ENCODE measurements at regions not wholly inside any gene's neighbourhood (a gene's known extent, or its start where the extent isn't known, plus 50 kb on each side); places are given as distances from the start of the nearest gene placed in this dataset.

DNA sequence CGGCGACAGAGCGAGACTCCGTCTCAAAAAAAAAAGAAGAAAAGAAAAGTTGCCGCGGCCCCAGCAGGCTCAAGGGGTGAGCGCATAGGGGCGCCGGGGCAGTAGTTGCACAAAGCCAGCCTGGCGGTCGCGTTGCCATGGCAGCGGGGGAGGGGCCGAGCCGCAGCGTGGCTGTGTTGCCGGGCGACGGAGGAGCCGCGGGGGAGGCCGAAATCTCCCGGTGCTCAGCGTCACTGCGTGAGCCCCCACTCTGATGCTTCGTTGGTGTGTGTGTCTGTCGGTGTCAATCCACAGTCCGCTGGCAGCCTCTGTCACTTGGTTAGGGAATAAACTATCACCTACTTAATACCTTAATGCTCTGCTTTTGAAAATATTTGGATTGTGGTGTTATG is 82.9 kb upstream of the C1QTNF9B start:
- Histone ChIP-seq H3K36me3 (ENCODE audit: control insufficient read depth in 3 of 3, insufficient read depth in 3 of 3, low read length in 3 of 3) (no peaks in the 10 kb centered on the region), H3K9ac (ENCODE audit: low read depth in 1 of 3, low read length in 3 of 3) (peak overlapping the region; percentile 40 to 65 (median 59)), H3K4me1 (ENCODE audit: control insufficient read depth in 3 of 3, insufficient read depth in 3 of 3, low read length in 3 of 3) (peaks cover 3 to 13% (median 12%) of the 10 kb centered on the region in 3 donors), H3K9me3 (ENCODE audit: control insufficient read depth in 3 of 3, low read length in 3 of 3) (no peaks in the 10 kb centered on the region), H3K4me3 (ENCODE audit: low read length in 3 of 3) (peak overlapping the region; percentile 68 to 81 (median 73)), H3K27me3 (ENCODE audit: control insufficient read depth in 3 of 3, insufficient read depth in 3 of 3, low read length in 3 of 3) (peaks cover 3 to 24% (median 24%) of the 10 kb centered on the region in 3 donors), H3K27ac (ENCODE audit: low read depth, low read length) (peak overlapping the region; percentile 64)

DNA sequence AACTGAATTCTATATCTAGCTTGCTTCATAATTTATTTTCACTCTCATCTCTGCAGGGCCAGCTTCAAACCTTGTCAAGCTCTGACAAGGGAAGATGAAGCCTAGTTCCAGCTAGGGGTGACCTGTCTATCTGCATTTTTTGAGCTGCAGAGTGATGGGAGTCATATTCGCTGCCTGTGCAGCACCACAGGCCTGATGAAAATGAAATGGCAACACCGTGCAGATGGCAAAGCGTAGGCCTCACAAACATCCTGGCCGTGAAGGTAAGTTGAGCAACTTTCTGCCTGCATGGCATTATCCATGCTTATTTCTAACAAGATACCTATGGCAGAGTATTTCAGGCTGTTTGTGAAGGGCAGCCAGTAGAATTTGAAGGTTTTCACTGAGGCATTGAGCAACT is 86.4 kb upstream of the C1QTNF9B start:
- Histone ChIP-seq H3K36me3 (ENCODE audit: control insufficient read depth in 3 of 3, insufficient read depth in 3 of 3, low read length in 3 of 3) (no peaks in the 10 kb centered on the region), H3K4me3 (ENCODE audit: low read length in 3 of 3) (no peak overlapping the region), H3K4me1 (ENCODE audit: control insufficient read depth in 3 of 3, insufficient read depth in 3 of 3, low read length in 3 of 3) (peaks cover 6 to 19% (median 13%) of the 10 kb centered on the region in 3 donors), H3K27me3 (ENCODE audit: control insufficient read depth in 3 of 3, insufficient read depth in 3 of 3, low read length in 3 of 3) (peaks cover 3 to 25% (median 23%) of the 10 kb centered on the region in 3 donors), H3K9ac (ENCODE audit: low read depth in 1 of 3, low read length in 3 of 3) (no peak overlapping the region), H3K27ac (ENCODE audit: low read depth, low read length) (no peak overlapping the region), H3K9me3 (ENCODE audit: control insufficient read depth in 3 of 3, low read length in 3 of 3) (no peaks in the 10 kb centered on the region)

DNA sequence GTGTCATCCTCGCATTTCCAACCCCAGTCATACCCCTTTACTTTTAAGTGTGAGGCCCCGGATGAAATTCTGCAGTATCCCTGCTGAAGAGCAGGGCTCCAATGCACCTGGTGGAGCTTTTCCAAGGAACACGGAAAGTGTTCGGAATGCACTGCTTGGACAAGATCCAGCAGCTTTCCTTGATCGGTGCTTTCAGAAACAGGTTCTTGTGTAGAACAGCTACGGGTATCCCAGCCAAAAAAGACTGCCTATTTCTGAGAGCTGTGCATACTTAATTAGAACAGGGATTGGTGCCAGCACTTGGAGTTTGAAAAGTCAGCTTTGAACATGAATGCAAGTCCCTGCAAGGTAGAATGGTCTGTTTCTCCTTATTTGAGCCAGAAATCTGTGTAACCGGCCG is 87.2 kb upstream of the C1QTNF9B start:
- no peak overlapping the region for H3K27ac ChIP-seq (ENCODE audit: low read depth, low read length)
- peaks cover 3 to 17% (median 16%) of the 10 kb centered on the region in 3 donors for H3K27me3 ChIP-seq (ENCODE audit: control insufficient read depth in 3 of 3, insufficient read depth in 3 of 3, low read length in 3 of 3)
- H3K4me3 ChIP-seq (ENCODE audit: low read length in 3 of 3), result no peak overlapping the region
- H3K9me3 ChIP-seq (ENCODE audit: control insufficient read depth in 3 of 3, low read length in 3 of 3), result no peaks in the 10 kb centered on the region
- no peaks in the 10 kb centered on the region for H3K36me3 ChIP-seq (ENCODE audit: control insufficient read depth in 3 of 3, insufficient read depth in 3 of 3, low read length in 3 of 3)
- H3K9ac ChIP-seq (ENCODE audit: low read depth in 1 of 3, low read length in 3 of 3), result no peak overlapping the region
- H3K4me1 ChIP-seq (ENCODE audit: control insufficient read depth in 3 of 3, insufficient read depth in 3 of 3, low read length in 3 of 3), result peaks cover 6 to 14% (median 8%) of the 10 kb centered on the region in 3 donors

DNA sequence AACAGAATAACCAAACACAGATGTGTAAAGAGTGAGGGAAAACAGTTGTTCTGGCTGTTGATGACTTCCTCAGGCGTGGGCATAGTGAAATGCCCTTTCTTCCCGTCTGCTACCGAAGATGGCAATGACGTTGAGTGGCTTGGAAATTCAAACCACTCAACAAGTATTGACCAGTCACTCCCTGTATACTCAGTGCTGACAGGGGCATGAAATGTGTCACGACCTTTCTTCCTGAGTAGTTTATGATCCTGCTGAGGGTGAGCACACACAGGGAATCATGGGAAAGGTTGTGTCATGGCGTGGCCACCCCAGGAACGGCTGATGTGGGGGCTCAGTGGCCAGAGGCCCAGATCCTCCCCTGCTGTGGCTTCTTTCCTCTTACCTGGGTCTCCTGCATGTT is 87.8 kb upstream of the C1QTNF9B start:
- Histone ChIP-seq H3K36me3 (ENCODE audit: control insufficient read depth in 3 of 3, insufficient read depth in 3 of 3, low read length in 3 of 3) (no peaks in the 10 kb centered on the region), H3K9me3 (ENCODE audit: control insufficient read depth in 3 of 3, low read length in 3 of 3) (no peaks in the 10 kb centered on the region), H3K4me3 (ENCODE audit: low read length in 3 of 3) (no peak overlapping the region), H3K4me1 (ENCODE audit: control insufficient read depth in 3 of 3, insufficient read depth in 3 of 3, low read length in 3 of 3) (peaks cover 3 to 9% (median 3%) of the 10 kb centered on the region in 3 donors), H3K9ac (ENCODE audit: low read depth in 1 of 3, low read length in 3 of 3) (no peak overlapping the region), H3K27ac (ENCODE audit: low read depth, low read length) (no peak overlapping the region), H3K27me3 (ENCODE audit: control insufficient read depth in 3 of 3, insufficient read depth in 3 of 3, low read length in 3 of 3) (peaks cover 6 to 12% (median 12%) of the 10 kb centered on the region in 3 donors)

DNA sequence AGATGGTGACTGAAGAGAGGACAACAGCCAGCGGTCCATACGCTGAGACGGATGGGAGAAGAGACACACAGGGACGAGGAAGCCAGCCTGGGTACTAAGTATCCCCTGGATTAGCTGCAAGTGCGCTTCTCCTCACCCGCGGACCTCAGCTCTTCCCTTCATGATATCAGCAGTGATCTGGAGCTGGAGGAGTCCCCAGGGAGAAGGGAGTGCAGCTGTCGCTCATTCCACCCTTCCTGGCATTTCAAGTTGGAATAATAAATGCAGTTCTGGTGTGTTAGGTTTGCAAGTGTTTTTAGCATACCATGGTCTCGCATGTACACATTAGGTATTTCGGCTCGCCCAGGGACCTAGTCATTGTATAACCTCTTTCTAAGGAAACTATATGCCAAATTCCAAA is 88.5 kb upstream of the C1QTNF9B start:
- Histone ChIP-seq H3K36me3 (ENCODE audit: control insufficient read depth in 3 of 3, insufficient read depth in 3 of 3, low read length in 3 of 3) (no peaks in the 10 kb centered on the region), H3K9ac (ENCODE audit: low read depth in 1 of 3, low read length in 3 of 3) (no peak overlapping the region), H3K4me1 (ENCODE audit: control insufficient read depth in 3 of 3, insufficient read depth in 3 of 3, low read length in 3 of 3) (peaks cover 0 to 7% (median 3%) of the 10 kb centered on the region in 3 donors), H3K9me3 (ENCODE audit: control insufficient read depth in 3 of 3, low read length in 3 of 3) (no peaks in the 10 kb centered on the region), H3K27me3 (ENCODE audit: control insufficient read depth in 3 of 3, insufficient read depth in 3 of 3, low read length in 3 of 3) (peaks cover 7 to 10% (median 9%) of the 10 kb centered on the region in 3 donors), H3K27ac (ENCODE audit: low read depth, low read length) (no peak overlapping the region), H3K4me3 (ENCODE audit: low read length in 3 of 3) (no peak overlapping the region)

DNA sequence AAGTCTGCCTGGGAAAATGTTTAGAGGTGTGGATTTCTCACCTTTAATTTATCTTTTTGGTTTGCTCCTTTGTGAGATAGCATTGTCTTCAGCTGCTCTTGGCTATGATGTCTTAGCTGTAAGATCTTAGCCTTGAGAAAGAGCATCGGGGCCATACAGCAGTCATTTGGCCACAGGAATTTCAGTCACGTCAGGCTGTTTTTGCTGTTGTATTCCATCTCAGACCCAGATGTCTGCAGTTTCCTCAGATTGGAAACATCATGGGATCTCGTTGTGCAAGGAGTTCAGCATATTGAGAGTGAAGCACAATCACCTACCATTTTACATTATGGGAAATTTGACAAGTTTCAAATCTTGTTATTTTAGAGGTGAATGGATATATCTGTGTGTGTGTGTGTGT is 89.3 kb upstream of the C1QTNF9B start:
- Histone ChIP-seq H3K27me3 (ENCODE audit: control insufficient read depth in 3 of 3, insufficient read depth in 3 of 3, low read length in 3 of 3) (peaks cover 7 to 11% (median 8%) of the 10 kb centered on the region in 3 donors), H3K9ac (ENCODE audit: low read depth in 1 of 3, low read length in 3 of 3) (no peak overlapping the region)

DNA sequence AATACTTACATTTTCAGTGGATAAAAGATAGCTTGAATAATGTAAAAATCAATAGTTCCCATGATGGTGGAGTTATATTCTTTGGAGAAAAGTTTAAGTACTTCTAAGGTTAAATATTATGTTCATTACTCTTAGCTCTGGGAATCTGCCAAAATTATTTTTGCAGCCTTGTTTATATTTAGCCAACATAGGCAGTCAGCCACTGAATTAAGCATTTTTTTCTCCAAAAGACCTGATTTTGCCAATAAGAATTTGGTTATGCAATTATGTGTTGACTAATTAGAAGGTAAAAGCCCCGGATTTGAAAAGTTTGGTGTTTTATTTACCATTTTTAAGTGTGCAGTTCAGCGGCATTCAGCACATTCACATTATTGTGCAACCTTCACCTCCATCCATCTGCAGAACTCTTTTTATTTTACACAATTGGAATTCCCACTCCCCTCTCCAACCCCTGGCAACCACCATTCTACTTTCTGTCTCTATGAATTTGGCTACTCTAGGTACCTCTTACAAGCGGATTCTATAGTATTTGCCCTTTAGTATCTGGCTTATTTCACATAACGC is 90.1 kb upstream of the C1QTNF9B start:
- no peaks in the 10 kb centered on the region for H3K36me3 ChIP-seq (ENCODE audit: control insufficient read depth in 3 of 3, insufficient read depth in 3 of 3, low read length in 3 of 3)
- H3K27ac ChIP-seq (ENCODE audit: low read depth, low read length), result no peak overlapping the region
- peaks cover 0 to 7% (median 3%) of the 10 kb centered on the region in 3 donors for H3K4me1 ChIP-seq (ENCODE audit: control insufficient read depth in 3 of 3, insufficient read depth in 3 of 3, low read length in 3 of 3)
- H3K4me3 ChIP-seq (ENCODE audit: low read length in 3 of 3), result no peak overlapping the region
- H3K9ac ChIP-seq (ENCODE audit: low read depth in 1 of 3, low read length in 3 of 3), result no peak overlapping the region
- H3K9me3 ChIP-seq (ENCODE audit: control insufficient read depth in 3 of 3, low read length in 3 of 3), result no peaks in the 10 kb centered on the region
- H3K27me3 ChIP-seq (ENCODE audit: control insufficient read depth in 3 of 3, insufficient read depth in 3 of 3, low read length in 3 of 3), result peaks cover 7 to 11% (median 9%) of the 10 kb centered on the region in 3 donors

More for the DNA sequence above, 89.3 kb upstream of the C1QTNF9B start:
- H3K27ac ChIP-seq (ENCODE audit: low read depth, low read length), result no peak overlapping the region
- no peaks in the 10 kb centered on the region for H3K9me3 ChIP-seq (ENCODE audit: control insufficient read depth in 3 of 3, low read length in 3 of 3)
- no peaks in the 10 kb centered on the region for H3K36me3 ChIP-seq (ENCODE audit: control insufficient read depth in 3 of 3, insufficient read depth in 3 of 3, low read length in 3 of 3)
- H3K4me3 ChIP-seq (ENCODE audit: low read length in 3 of 3), result no peak overlapping the region
- peaks cover 0 to 7% (median 3%) of the 10 kb centered on the region in 3 donors for H3K4me1 ChIP-seq (ENCODE audit: control insufficient read depth in 3 of 3, insufficient read depth in 3 of 3, low read length in 3 of 3)

DNA sequence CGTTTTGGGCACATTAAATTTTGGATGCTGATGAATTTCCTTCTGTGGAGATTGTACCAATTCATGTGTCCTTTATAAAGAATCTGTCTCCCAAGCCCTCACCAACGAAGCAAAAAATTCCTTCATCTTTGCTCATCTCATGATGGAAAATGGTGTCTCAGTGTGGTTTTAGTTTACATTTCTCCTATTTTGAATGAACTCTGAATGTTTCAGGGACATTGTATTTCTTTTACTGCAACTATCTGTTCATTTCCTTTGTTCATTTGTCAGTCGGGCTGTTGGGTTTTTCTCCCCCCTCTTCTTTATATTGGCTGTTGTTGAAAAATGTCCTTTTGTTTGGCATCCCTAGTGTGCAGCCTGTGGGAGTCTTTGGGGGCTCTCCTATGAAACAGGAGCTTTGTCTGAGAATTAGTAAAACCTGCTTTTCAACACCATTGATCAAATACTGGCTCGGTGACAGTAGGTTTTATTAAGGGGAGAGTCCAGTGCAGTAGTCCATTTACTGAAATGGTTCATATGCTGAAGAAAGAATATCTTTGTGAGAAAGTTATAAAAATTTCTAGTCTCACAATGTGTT is 91.3 kb upstream of the C1QTNF9B start:
- no peaks in the 10 kb centered on the region for H3K9me3 ChIP-seq (ENCODE audit: control insufficient read depth in 3 of 3, low read length in 3 of 3)
- H3K4me3 ChIP-seq (ENCODE audit: low read length in 3 of 3), result no peak overlapping the region
- H3K27ac ChIP-seq (ENCODE audit: low read depth, low read length), result no peak overlapping the region
- peaks cover 0 to 9% (median 3%) of the 10 kb centered on the region in 3 donors for H3K4me1 ChIP-seq (ENCODE audit: control insufficient read depth in 3 of 3, insufficient read depth in 3 of 3, low read length in 3 of 3)
- no peaks in the 10 kb centered on the region for H3K36me3 ChIP-seq (ENCODE audit: control insufficient read depth in 3 of 3, insufficient read depth in 3 of 3, low read length in 3 of 3)
- H3K9ac ChIP-seq (ENCODE audit: low read depth in 1 of 3, low read length in 3 of 3), result no peak overlapping the region
- peaks cover 7 to 15% (median 8%) of the 10 kb centered on the region in 3 donors for H3K27me3 ChIP-seq (ENCODE audit: control insufficient read depth in 3 of 3, insufficient read depth in 3 of 3, low read length in 3 of 3)

DNA sequence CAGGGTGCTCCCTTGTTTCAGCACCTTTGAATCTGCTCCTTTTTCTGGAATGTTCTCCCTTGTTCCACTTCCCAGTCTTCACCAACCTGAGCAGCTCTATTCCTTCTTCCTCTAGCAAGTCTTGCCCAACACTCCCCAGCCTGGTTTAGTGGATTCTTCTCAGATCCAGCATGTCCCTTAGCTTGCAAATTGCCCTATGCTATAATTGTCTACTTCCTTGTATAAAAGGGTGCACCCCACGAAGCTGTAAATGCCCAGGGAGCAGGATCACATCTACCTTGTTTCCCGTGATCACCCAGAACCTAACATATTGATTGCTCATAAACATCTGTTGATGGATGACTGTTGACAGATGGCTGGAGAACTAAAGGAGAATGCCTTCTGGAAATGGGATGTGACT is 93.2 kb upstream of the C1QTNF9B start:
- H3K27ac ChIP-seq (ENCODE audit: low read depth, low read length), result no peak overlapping the region
- peaks cover 3 to 11% (median 8%) of the 10 kb centered on the region in 3 donors for H3K27me3 ChIP-seq (ENCODE audit: control insufficient read depth in 3 of 3, insufficient read depth in 3 of 3, low read length in 3 of 3)
- H3K36me3 ChIP-seq (ENCODE audit: control insufficient read depth in 3 of 3, insufficient read depth in 3 of 3, low read length in 3 of 3), result no peaks in the 10 kb centered on the region
- no peaks in the 10 kb centered on the region for H3K9me3 ChIP-seq (ENCODE audit: control insufficient read depth in 3 of 3, low read length in 3 of 3)
- H3K4me3 ChIP-seq (ENCODE audit: low read length in 3 of 3), result no peak overlapping the region
- peaks cover 0 to 9% (median 5%) of the 10 kb centered on the region in 3 donors for H3K4me1 ChIP-seq (ENCODE audit: control insufficient read depth in 3 of 3, insufficient read depth in 3 of 3, low read length in 3 of 3)
- H3K9ac ChIP-seq (ENCODE audit: low read depth in 1 of 3, low read length in 3 of 3), result no peak overlapping the region

DNA sequence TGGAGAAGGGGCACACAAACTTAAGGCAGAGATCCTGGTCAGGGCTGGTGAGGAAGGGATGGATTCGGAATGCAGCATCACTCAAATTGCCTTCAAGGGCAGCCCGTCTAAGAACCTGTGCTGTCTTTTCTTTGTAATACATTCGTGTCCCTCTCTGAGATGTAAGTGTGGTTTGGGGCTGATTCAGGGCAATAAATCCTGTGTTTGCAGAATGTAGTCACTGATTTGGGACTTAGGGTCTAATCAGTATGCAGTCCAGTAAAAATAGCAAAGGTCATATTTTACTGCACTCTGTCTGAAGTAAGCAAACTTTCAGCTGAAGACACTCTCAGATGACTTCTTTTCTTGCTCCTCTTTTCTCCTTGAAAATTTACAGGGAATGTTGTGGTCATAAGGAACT is 93.8 kb upstream of the C1QTNF9B start:
- no peak overlapping the region for H3K27ac ChIP-seq (ENCODE audit: low read depth, low read length)
- H3K4me3 ChIP-seq (ENCODE audit: low read length in 3 of 3), result no peak overlapping the region
- H3K9ac ChIP-seq (ENCODE audit: low read depth in 1 of 3, low read length in 3 of 3), result no peak overlapping the region
- peaks cover 3 to 11% (median 8%) of the 10 kb centered on the region in 3 donors for H3K27me3 ChIP-seq (ENCODE audit: control insufficient read depth in 3 of 3, insufficient read depth in 3 of 3, low read length in 3 of 3)
- H3K4me1 ChIP-seq (ENCODE audit: control insufficient read depth in 3 of 3, insufficient read depth in 3 of 3, low read length in 3 of 3), result peaks cover 0 to 5% (median 2%) of the 10 kb centered on the region in 3 donors
- H3K36me3 ChIP-seq (ENCODE audit: control insufficient read depth in 3 of 3, insufficient read depth in 3 of 3, low read length in 3 of 3), result no peaks in the 10 kb centered on the region
- no peaks in the 10 kb centered on the region for H3K9me3 ChIP-seq (ENCODE audit: control insufficient read depth in 3 of 3, low read length in 3 of 3)

All from skeletal muscle tissue (tissue), 3 donors.